GM21825 (cell line): ENCODE measurements at regions not wholly inside any gene's neighbourhood (a gene's known extent, or its start where the extent isn't known, plus 50 kb on each side); places are given as distances from the start of the nearest gene placed in this dataset.

Experiments
- ATAC-seq: cut with Tn5 transposase; IDR thresholded peaks from one replicate; pipeline ENCODE4 v1.9.1; 2021; ENCODE audit warnings: mild to moderate bottlenecking, moderate library complexity; ENCODE audit not compliant: unreplicated experiment

GRCh38 chr2:8527031-8527430 lies 154.8 kb upstream of the ID2 start:
- ATAC-seq, result no peak

- no peak for ATAC-seq
Measured at GRCh38 chr2:8527676-8528075, 154.2 kb upstream of the ID2 start.

DNA sequence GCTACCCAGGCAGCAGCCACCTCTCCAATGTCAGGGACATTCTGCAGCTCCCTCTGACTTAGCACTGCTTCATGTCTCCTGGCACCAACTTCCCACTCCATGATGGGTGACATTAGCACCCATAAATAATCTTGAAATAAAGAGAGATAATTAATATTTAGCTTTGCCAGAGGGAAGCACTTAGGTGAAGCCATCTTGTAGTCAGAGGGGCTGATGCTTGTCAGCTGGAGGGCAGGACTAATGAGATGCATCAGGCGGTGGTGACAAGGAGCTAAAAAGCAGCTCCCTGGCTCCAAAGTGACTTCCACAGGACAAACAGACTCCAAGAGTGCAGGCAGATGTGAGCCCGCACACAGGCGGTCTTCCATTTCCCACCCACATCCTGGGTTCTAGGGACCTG lies 153.0 kb upstream of the ID2 start:
- no peak for ATAC-seq

- no peak for ATAC-seq
Measured at GRCh38 chr2:8529706-8530277, 152.1 kb upstream of the ID2 start.

DNA sequence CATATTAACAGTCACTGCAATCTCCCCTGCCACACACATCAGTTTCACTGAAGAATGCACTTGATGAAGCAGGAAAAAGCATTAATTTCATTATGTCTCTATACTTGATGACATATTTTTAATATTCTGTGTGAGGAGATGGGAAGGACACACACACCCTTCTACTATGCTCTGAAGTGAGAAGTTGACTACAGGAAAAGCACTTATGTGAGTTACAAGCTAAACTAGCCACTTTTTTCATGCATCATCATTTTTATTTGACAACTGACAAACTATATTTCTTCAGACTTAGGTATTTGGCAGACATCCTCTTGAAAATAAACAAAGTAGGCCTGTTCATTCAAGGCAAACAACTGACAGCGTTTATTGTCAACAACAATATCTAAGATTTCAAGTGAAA lies 150.4 kb upstream of the ID2 start:
- no peak for ATAC-seq

DNA sequence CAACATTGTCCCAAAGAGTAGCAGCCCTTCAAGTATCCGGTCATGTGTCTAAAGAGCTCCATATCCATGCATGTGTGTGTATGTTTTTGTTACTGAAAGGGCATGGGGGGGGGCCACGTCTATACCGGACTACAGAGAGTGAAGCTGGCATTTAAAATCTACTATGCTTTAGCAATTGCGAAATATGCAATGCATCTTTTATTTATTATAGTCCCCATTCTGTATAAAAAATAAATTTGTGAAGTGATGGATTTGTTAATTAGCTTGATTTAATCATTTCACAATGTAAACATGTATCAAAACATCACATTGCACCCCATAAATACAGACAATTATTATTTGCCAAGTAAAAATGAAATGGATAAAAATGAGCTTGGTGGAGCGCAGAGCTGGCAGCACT lies 149.4 kb upstream of the ID2 start:
- ATAC-seq, result no peak

- no peak for ATAC-seq
Measured at GRCh38 chr2:8533923-8534322, 147.9 kb upstream of the ID2 start.

DNA sequence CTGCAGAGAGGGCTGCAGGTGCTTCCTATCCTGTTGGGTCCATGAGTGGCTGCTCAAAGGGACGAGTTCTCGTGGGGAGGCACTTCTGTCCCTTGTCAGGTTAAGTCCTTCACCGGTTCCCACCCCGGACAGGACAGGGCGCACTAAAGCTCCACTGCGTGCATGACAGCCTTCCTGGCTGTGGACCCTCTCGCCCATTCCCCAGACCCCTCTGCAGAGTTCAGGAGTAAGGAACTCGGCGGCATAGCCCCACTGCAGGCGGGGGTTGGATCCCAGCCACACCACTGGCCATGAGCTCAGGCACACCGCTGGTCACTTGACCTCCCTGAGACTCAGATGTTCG lies 147.5 kb upstream of the ID2 start:
- no peak for ATAC-seq

- ATAC-seq, result no peak
Measured at GRCh38 chr2:8534729-8535468, 147.0 kb upstream of the ID2 start.

DNA sequence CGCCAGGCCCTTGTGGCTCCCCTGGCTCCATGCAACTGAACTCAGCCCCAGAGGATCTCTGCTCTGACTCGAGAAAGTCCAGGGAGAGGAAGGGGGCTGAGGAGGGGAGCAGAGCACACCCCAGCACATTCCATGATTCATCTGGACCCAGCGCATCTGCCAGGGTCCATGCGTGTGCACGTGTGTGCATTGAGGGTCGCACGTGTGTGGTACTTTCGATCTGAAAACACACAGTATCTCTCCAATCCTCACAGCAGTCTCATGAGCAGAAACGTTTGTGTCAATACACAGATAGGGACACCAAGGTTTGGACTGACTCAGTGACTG lies 146.4 kb upstream of the ID2 start:
- ATAC-seq, result no peak

DNA sequence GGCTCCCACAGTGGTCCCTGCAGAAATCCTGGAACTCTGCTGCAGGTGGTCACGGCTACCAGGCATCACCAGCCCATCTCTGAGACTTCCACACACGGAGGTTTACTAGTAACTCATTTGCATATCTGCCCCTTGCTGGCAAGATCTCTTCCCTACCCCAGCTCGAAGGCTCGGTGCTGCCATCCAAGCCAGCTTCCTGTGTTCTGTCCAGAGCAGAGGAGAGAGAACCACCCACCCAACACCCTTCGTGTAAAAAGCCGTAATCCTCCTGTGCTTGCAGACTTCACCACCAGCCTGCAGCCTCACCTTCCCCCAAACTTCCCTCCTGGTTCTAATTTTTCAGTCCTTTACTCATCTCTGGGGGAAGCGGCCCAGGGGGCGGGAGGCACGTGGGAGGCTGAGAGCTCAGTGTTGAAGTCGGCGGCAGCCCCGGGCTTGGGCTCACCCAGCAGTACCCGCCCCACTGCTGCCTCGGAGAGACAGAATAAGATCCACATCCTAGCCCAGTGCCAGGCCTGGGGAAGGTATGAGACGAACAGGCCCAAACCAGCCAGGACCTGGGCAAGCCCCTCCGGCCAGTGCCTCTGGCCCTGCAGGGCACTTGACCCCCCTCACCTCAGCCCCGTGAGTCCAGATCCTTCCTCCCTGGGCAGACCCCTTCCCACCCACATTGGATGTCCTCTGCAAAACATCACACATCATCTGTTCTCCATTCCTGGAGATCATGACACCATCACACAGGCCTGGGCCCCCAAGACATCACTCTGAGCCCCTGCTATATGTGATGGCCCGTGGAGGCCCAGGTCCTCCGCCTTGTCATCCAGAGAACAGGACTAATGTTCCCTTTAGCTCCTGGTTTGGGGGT lies 145.8 kb upstream of the ID2 start:
- no peak for ATAC-seq

DNA sequence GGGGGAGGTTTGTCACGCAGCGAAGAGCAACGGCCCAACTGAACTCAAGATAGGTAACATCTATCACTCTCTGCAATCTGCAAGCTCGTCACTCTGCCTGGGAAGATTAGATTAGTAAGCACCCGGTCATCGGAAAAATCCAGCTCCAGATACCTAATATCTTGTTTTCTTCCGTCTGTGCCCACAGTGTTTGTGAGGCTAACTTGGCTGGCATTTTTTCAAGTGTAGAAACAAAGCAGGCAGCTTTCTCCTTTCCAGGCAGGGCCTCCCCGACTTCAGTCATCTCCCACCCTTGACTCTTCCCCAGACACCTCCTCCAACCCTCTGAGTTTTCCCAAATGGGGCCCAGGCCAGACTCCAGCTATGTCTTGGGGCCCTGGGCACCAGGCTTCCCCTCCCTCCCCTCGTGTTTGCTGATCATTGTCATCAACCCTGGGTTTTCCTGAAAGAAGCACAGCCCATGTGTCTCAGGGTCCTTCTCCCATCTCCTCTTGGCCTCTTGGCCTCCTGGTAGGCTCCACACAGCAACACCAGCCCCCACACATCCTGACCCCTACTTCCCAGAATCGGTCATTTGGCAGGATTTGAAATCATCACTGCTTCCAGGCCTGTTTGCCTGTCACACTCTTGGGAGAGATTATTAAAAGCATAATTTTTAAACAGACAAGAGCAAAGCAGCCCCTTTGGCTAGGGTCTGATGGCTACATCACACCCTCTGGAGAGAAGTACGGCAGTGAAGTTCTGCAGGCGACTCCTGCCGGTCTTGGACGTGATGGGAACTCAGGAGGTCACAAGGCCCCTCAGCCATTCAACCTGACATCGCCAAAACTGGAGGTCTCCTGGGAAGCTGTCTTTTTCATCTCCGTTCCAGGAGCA lies 144.9 kb upstream of the ID2 start:
- ATAC-seq, result no peak

- no peak for ATAC-seq
Measured at GRCh38 chr2:8537562-8538155, 144.2 kb upstream of the ID2 start.

GRCh38 chr2:8538531-8538930 lies 143.3 kb upstream of the ID2 start:
- ATAC-seq, result no peak

GRCh38 chr2:8538931-8539621 lies 142.8 kb upstream of the ID2 start:
- no peak for ATAC-seq

DNA sequence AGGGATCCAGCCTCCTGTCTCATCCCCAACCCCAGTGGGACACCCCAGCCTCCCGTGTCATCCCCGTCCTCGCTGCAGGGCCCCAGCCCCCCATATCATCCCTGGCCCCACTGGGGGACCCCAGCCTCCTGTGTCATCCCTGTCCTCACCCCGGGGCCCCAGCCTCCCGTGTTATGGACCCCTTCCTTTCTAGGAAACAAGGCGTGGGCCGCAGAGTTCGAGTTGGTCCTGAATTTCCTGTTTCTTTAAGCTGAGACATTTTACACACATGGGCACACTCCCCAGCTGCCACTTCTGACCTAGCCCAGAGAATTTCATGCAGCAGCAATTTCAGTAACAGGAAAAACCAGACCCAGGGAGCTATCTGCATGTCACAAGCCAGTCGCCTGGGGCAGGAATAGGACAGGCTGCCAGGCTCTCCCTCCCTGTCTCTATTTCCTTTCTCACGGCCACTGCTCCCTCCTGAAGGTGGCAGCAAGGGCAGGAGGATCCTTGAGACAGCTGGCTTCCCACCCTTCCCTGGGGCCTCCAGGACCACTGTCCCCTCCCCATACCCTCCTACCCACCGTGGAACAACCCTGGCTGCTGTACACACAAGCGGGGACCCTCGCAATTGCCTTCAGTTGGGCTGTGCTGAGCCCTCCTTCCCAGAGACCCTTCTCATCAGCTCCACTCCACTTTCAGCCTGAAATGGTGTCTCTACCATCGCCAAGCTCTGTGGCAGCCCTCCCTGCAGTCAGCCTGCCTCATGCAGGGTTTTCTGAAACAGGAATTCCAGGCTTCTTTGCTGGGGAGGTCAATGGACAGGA lies 141.9 kb upstream of the ID2 start:
- no peak for ATAC-seq

- ATAC-seq, result no peak
Measured at GRCh38 chr2:8540552-8541055, 141.3 kb upstream of the ID2 start.

- no peak for ATAC-seq
Measured at GRCh38 chr2:8541223-8541622, 140.6 kb upstream of the ID2 start.

DNA sequence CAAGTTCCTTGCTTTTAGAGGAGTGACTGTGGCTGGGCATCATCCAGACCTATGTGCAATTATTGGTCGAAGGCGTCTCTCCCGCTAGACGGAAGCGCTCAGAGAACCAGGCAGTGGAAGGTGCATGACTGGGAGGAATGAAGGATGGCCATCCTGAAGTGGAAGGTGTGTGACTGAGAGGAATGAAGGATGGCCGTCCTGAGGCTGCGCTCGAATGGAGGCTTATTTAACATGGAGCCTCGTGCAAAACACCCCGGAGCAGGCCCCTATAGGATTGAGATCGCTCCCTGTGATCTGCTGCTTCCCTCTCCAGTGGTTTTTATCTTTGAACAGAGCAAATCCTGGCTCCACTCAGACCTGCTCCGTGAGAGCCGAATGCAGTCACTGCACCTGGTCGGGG lies 140.2 kb upstream of the ID2 start:
- ATAC-seq, result no peak
